GM12873 (cell line): ENCODE measurements at regions not wholly inside any gene's neighbourhood (a gene's known extent, or its start where the extent isn't known, plus 50 kb on each side); places are given as distances from the start of the nearest gene placed in this dataset.

Source experiments
- CTCF ChIP-seq: IDR thresholded peaks from 2 replicates; pipeline ENCODE4 v1.5.1; 2012; ENCODE audit warnings: low read depth, mild to moderate bottlenecking, moderate library complexity, low read length, control low read depth; ENCODE audit not compliant: insufficient read depth; ENCODE audit errors: missing control alignments

DNA sequence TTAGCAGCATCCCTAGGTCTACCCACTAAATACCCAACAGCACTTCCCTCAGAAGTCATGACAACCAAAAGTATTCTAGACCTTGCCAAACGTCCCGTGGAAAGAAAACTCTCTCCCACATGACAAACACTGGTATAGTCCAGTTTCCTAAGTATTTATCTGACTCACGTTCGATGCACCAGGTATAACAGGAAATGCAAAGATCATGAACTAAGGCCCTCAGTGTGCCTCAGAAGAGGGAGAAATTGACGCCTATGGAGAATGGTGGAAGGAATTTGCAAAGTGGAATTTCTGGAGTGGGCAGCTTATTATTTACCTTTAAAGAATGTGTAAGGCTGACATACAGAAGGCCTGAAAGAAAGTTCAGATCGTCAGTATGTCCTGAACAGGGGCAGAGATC is 523.6 kb upstream of the DAB1 start:
- TF ChIP-seq CTCF = no peak

DNA sequence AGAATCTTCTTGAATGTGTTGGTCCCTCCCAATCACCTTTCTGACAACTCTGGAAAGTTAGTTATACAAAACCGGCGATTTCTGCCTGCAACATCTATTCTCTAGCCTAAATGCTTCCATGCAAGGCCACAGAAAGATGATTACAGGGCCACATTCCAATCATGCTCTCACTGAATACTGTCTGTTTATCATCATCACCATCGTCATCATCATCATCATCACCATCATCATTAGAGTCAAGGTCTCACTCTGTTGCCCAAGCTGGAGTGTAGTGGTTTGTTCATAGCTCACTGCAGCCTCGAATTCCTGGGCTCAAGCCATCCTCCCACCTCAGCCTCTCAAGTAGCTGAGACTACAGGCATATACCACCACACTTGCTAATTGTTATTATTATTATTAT is 521.2 kb upstream of the DAB1 start:
- TF ChIP-seq CTCF = no peak

GRCh38 chr1:57943365-57943764 is 519.5 kb upstream of the DAB1 start:
- no peak for TF ChIP-seq CTCF

DNA sequence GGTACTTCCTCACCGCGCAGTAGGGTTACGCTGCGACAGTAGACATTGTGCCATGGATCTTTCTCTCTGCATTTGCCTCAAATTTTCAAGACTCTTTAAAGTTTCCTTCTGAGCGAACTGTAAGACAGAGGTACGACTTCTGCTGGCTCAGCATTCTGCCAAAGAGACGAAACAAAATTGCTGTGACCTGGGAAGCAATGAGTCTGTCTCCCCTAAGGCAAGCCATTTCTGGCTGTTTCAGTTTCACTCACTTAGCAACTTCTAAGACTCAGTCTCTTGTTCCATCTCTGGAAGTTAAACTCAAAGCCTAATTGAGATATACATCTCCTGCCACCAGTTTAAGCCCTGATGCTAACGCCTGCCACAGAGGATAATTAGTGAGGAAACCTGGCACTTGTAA is 510.9 kb upstream of the DAB1 start:
- TF ChIP-seq CTCF = no peak

- TF ChIP-seq CTCF = no peak
Measured at GRCh38 chr1:57927003-57927402, 503.1 kb upstream of the DAB1 start.

- TF ChIP-seq CTCF = no peak
Measured at GRCh38 chr1:57926025-57926552, 502.2 kb upstream of the DAB1 start.

DNA sequence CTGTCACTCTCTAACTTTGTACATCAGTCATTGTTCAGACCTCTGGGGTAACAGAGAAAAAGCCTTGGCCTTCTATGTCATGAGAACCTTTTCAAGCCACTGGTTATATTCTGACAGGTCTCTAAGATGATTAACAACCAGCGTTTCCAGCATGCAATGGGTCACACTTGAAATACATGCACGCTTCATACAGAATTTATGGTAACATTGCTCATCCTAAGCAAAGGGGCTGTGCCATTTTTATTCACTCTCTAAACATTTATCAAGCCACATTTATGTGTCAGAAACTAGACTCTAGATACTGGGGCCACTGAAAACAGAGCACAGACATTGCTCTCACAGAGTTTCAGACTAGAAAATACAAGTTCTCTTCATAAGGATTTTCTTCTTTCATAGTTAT is 501.4 kb upstream of the DAB1 start:
- TF ChIP-seq CTCF = no peak

DNA sequence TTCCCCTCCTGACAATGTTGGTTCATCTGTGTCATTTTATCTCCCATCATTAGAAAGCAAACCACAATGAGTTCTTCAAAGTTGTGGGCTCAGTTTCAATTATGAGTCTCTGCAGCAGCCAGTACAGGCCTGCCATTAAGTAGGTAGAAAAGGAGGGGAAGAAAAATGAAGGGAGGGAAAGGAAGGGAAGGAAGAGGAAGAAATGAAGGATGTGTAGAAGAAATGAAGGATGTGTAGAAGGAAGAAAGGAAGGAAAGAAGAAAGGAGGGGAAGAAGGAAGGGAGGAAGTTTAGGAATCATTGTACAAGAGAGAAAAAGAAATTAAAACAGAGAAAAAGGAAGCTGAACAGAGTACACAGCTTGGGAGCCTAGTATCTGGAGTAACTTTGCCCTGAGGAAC is 498.3 kb upstream of the DAB1 start:
- no peak for TF ChIP-seq CTCF
